ENCODE measurements at regions not wholly inside any gene's neighbourhood (a gene's known extent, or its start where the extent isn't known, plus 50 kb on each side); places are given as distances from the start of the nearest gene placed in this dataset.

- no peak for DNase-seq (ENCODE audit: low read depth in 2 of 2)
Measured at GRCh38 chr2:48137829-48138228, 176.7 kb upstream of the FOXN2 start.

GRCh38 chr2:48138898-48139297, 175.6 kb upstream of the FOXN2 start:
- DNase-seq (ENCODE audit: low read depth in 2 of 2), result no peak

GRCh38 chr2:48140586-48140985, 173.9 kb upstream of the FOXN2 start:
- DNase-seq (ENCODE audit: low read depth in 2 of 2), result no peak

- no peak for DNase-seq (ENCODE audit: low read depth in 2 of 2)
Measured at GRCh38 chr2:48144777-48145176, 169.7 kb upstream of the FOXN2 start.

GRCh38 chr2:48145845-48146452, 168.5 kb upstream of the FOXN2 start:
- no peak for DNase-seq (ENCODE audit: low read depth in 2 of 2)

- DNase-seq (ENCODE audit: low read depth in 2 of 2), result no peak
Measured at GRCh38 chr2:48146552-48146951, 167.9 kb upstream of the FOXN2 start.

GRCh38 chr2:48147719-48148118, 166.8 kb upstream of the FOXN2 start:
- no peak for DNase-seq (ENCODE audit: low read depth in 2 of 2)

- no peak for DNase-seq (ENCODE audit: low read depth in 2 of 2)
Measured at GRCh38 chr2:48148841-48149430, 165.5 kb upstream of the FOXN2 start.

GRCh38 chr2:48157150-48157549, 157.3 kb upstream of the FOXN2 start:
- no peak for DNase-seq (ENCODE audit: low read depth in 2 of 2)

GRCh38 chr2:48161628-48162027, 152.9 kb upstream of the FOXN2 start:
- no peak for DNase-seq (ENCODE audit: low read depth in 2 of 2)

- DNase-seq (ENCODE audit: low read depth in 2 of 2), result no peak
Measured at GRCh38 chr2:48162742-48163141, 151.7 kb upstream of the FOXN2 start.

GRCh38 chr2:48165070-48165753, 149.3 kb upstream of the FOXN2 start:
- DNase-seq (ENCODE audit: low read depth in 2 of 2), result no peak

- no peak for DNase-seq (ENCODE audit: low read depth in 2 of 2)
Measured at GRCh38 chr2:48169141-48169592, 145.3 kb upstream of the FOXN2 start.

- DNase-seq (ENCODE audit: low read depth in 2 of 2), result no peak
Measured at GRCh38 chr2:48170281-48170680, 144.2 kb upstream of the FOXN2 start.

- no peak for DNase-seq (ENCODE audit: low read depth in 2 of 2)
Measured at GRCh38 chr2:48173141-48173540, 141.3 kb upstream of the FOXN2 start.

- no peak for DNase-seq (ENCODE audit: low read depth in 2 of 2)
Measured at GRCh38 chr2:48174503-48174902, 140.0 kb upstream of the FOXN2 start.

- DNase-seq (ENCODE audit: low read depth in 2 of 2), result no peak
Measured at GRCh38 chr2:48175254-48175653, 139.2 kb upstream of the FOXN2 start.

- no peak for DNase-seq (ENCODE audit: low read depth in 2 of 2)
Measured at GRCh38 chr2:48175656-48176055, 138.8 kb upstream of the FOXN2 start.

- DNase-seq (ENCODE audit: low read depth in 2 of 2), result no peak
Measured at GRCh38 chr2:48176876-48177275, 137.6 kb upstream of the FOXN2 start.

GRCh38 chr2:48178611-48179010, 135.9 kb upstream of the FOXN2 start:
- no peak for DNase-seq (ENCODE audit: low read depth in 2 of 2)

GRCh38 chr2:48180557-48180956, 133.9 kb upstream of the FOXN2 start:
- DNase-seq (ENCODE audit: low read depth in 2 of 2), result no peak

- no peak for DNase-seq (ENCODE audit: low read depth in 2 of 2)
Measured at GRCh38 chr2:48183276-48183675, 131.2 kb upstream of the FOXN2 start.

GRCh38 chr2:48183991-48184390, 130.5 kb upstream of the FOXN2 start:
- no peak for DNase-seq (ENCODE audit: low read depth in 2 of 2)

All from stimulated activated CD4-positive, alpha-beta T cell treated with anti-CD3 and anti-CD28 coated beads, Interleukin-1b, Interleukin-23, amount 100 ng/mL, for 4 hours (primary cell).